Fibroblast of lung (primary cell): ENCODE measurements at regions not wholly inside any gene's neighbourhood (a gene's known extent, or its start where the extent isn't known, plus 50 kb on each side); places are given as distances from the start of the nearest gene placed in this dataset.

Experiments used
- EZH2 ChIP-seq: IDR thresholded peaks from 2 replicates; pipeline ENCODE4 v1.5.1; 2012; ENCODE audit warnings: low read length, control low read depth, mild to moderate bottlenecking; ENCODE audit errors: missing control alignments
- TF ChIP-seq, protein P1 (sequence below), 2 donors: IDR thresholded peaks in 1 of 2; conservative IDR thresholded peaks in 1 of 2; 1 replicate in 1 of 2; 2 replicates in 1 of 2; pipeline ENCODE4 v1.5.1; 2011 to 2012; ENCODE audit warnings: low read length in 2 of 2, control low read depth in 1 of 2, inconsistent platforms in 1 of 2, low read depth in 1 of 2, mild to moderate bottlenecking in 1 of 2

DNA sequence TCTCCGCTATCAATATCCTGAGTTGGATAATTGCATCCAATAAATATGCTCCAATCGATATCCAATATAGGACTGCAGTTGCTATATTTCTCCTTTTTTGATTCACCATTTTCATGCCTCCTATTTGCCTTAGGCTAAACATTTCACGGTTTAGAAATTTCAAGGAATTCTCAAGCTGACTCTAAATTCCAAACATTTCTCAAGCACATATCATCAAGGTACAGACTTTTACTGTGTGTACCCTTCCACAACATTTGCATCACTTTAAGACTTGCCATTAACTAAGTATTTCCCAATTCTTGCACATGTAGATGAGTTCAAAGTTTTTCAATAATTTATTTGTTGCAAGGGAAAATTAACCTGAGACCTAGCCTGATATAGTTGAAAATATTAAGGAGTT is 795.2 kb upstream of the TMPRSS15 start:
- TF ChIP-seq, protein P1, sequence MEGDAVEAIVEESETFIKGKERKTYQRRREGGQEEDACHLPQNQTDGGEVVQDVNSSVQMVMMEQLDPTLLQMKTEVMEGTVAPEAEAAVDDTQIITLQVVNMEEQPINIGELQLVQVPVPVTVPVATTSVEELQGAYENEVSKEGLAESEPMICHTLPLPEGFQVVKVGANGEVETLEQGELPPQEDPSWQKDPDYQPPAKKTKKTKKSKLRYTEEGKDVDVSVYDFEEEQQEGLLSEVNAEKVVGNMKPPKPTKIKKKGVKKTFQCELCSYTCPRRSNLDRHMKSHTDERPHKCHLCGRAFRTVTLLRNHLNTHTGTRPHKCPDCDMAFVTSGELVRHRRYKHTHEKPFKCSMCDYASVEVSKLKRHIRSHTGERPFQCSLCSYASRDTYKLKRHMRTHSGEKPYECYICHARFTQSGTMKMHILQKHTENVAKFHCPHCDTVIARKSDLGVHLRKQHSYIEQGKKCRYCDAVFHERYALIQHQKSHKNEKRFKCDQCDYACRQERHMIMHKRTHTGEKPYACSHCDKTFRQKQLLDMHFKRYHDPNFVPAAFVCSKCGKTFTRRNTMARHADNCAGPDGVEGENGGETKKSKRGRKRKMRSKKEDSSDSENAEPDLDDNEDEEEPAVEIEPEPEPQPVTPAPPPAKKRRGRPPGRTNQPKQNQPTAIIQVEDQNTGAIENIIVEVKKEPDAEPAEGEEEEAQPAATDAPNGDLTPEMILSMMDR (conservative IDR thresholded peaks at IDR 0.05 in 1 of 2, IDR thresholded peaks at IDR 0.05 in 1 of 2; ENCODE audit: low read depth in 1 of 2, low read length in 2 of 2): no peak
- no peak for TF ChIP-seq EZH2
